Retinal pigment epithelial cell (primary cell): ENCODE measurements at regions not wholly inside any gene's neighbourhood (a gene's known extent, or its start where the extent isn't known, plus 50 kb on each side); places are given as distances from the start of the nearest gene placed in this dataset.

Source experiments
- DNase-seq: peaks from one replicate; pipeline ENCODE4 v3.0.0-alpha.2; 2010; ENCODE audit warnings: low read depth
- H3K4me3 ChIP-seq: 2 replicates; pipeline ENCODE4 v1.5.1; 2011; ENCODE audit warnings: mild to moderate bottlenecking, low read length, control low read depth, moderate library complexity
- CTCF ChIP-seq: conservative IDR thresholded peaks from 2 replicates; pipeline ENCODE4 v1.5.1; 2011; ENCODE audit warnings: low read depth, low read length, control low read depth, inconsistent platforms

- no peak for DNase-seq
- no peak overlapping the region for H3K4me3 ChIP-seq
- TF ChIP-seq CTCF, result no peak
Measured at GRCh38 chr2:205848601-205849000, 166.3 kb downstream of the NRP2 start.
